ENCODE measurements at regions not wholly inside any gene's neighbourhood (a gene's known extent, or its start where the extent isn't known, plus 50 kb on each side); places are given as distances from the start of the nearest gene placed in this dataset.

- intact Hi-C loops (cut with micrococcal nuclease) = no loop called here
- DNase-seq (no peak), ATAC-seq (peak; percentile 49)
These were observed 1072.3 kb downstream of the FLRT2 start for GRCh38 chr14:86602263-86602662.

GRCh38 chr14:86601813-86602212 lies 1071.9 kb downstream of the FLRT2 start:
- intact Hi-C loops (cut with micrococcal nuclease) = no loop called here
- no peak for DNase-seq
- peak; percentile 45 for ATAC-seq

- intact Hi-C loops (cut with micrococcal nuclease) = no loop called here
- no peak for ATAC-seq
- no peak for DNase-seq
These were observed 1067.3 kb downstream of the FLRT2 start for GRCh38 chr14:86597279-86597678.

- DNase-seq (no peak), ATAC-seq (no peak)
- intact Hi-C loops (cut with micrococcal nuclease) = no loop called here
These were observed 1066.1 kb downstream of the FLRT2 start for GRCh38 chr14:86596024-86596423.

GRCh38 chr14:86575141-86575540 lies 1045.2 kb downstream of the FLRT2 start:
- ATAC-seq (no peak), DNase-seq (no peak)
- intact Hi-C loops (cut with micrococcal nuclease) = no loop called here

- intact Hi-C loops (cut with micrococcal nuclease) = no loop called here
- no peak for DNase-seq
- ATAC-seq = no peak
These were observed 1044.8 kb downstream of the FLRT2 start for GRCh38 chr14:86574778-86575129.

GRCh38 chr14:86574051-86574777 lies 1044.3 kb downstream of the FLRT2 start:
- intact Hi-C loops (cut with micrococcal nuclease) = no loop called here
- DNase-seq = no peak
- ATAC-seq = no peak

- intact Hi-C loops (cut with micrococcal nuclease) = no loop called here
- ATAC-seq (no peak), DNase-seq (no peak)
These were observed 1040.4 kb downstream of the FLRT2 start for GRCh38 chr14:86570371-86570770.

- ATAC-seq (no peak), DNase-seq (no peak)
- intact Hi-C loops (cut with micrococcal nuclease) = no loop called here
These were observed 1013.6 kb downstream of the FLRT2 start for GRCh38 chr14:86543521-86543920.

GRCh38 chr14:86541972-86542371 lies 1012.0 kb downstream of the FLRT2 start:
- ATAC-seq = no peak
- intact Hi-C loops (cut with micrococcal nuclease) = no loop called here

GRCh38 chr14:86540636-86541247 lies 1010.8 kb downstream of the FLRT2 start:
- DNase-seq (no peak), ATAC-seq (no peak)
- intact Hi-C loops (cut with micrococcal nuclease) = no loop called here

More at GRCh38 chr14:86541972-86542371, 1012.0 kb downstream of the FLRT2 start:
- DNase-seq = no peak

- intact Hi-C loops (cut with micrococcal nuclease) = no loop called here
- ATAC-seq (no peak), DNase-seq (no peak)
These were observed 1009.6 kb downstream of the FLRT2 start for GRCh38 chr14:86539361-86540070.

GRCh38 chr14:86533834-86534233 lies 1003.9 kb downstream of the FLRT2 start:
- ATAC-seq = no peak
- no peak for DNase-seq
- intact Hi-C loops (cut with micrococcal nuclease) = no loop called here

- ATAC-seq (no peak), DNase-seq (no peak)
- intact Hi-C loops (cut with micrococcal nuclease) = no loop called here
These were observed 1002.3 kb downstream of the FLRT2 start for GRCh38 chr14:86532219-86532618.

- ATAC-seq (no peak), DNase-seq (no peak)
- intact Hi-C loops (cut with micrococcal nuclease) = no loop called here
These were observed 1000.5 kb downstream of the FLRT2 start for GRCh38 chr14:86530457-86530856.

GRCh38 chr14:86527312-86527711 lies 997.4 kb downstream of the FLRT2 start:
- no peak for ATAC-seq

GRCh38 chr14:86525673-86526072 lies 995.7 kb downstream of the FLRT2 start:
- intact Hi-C loops (cut with micrococcal nuclease) = no loop called here
- no peak for ATAC-seq
- no peak for DNase-seq

More at GRCh38 chr14:86527312-86527711, 997.4 kb downstream of the FLRT2 start:
- intact Hi-C loops (cut with micrococcal nuclease) = no loop called here
- no peak for DNase-seq

- ATAC-seq (no peak), DNase-seq (no peak)
- intact Hi-C loops (cut with micrococcal nuclease) = no loop called here
These were observed 991.9 kb downstream of the FLRT2 start for GRCh38 chr14:86521843-86522242.

- DNase-seq (no peak), ATAC-seq (no peak)
- intact Hi-C loops (cut with micrococcal nuclease) = no loop called here
These were observed 991.2 kb downstream of the FLRT2 start for GRCh38 chr14:86521031-86521730.

GRCh38 chr14:86518298-86518697 lies 988.4 kb downstream of the FLRT2 start:
- DNase-seq (no peak), ATAC-seq (no peak)
- intact Hi-C loops (cut with micrococcal nuclease) = no loop called here
